ENCODE measurements at regions not wholly inside any gene's neighbourhood (a gene's known extent, or its start where the extent isn't known, plus 50 kb on each side); places are given as distances from the start of the nearest gene placed in this dataset.

GRCh38 chr2:217418544-217418943, 558.7 kb upstream of the TNP1 start:
- no peak for DNase-seq (ENCODE audit: low read depth in 3 of 3, low spot score in 1 of 3)

- DNase-seq (ENCODE audit: low read depth in 3 of 3, low spot score in 1 of 3) = no peak
Measured at GRCh38 chr2:217418090-217418489, 558.2 kb upstream of the TNP1 start.

DNA sequence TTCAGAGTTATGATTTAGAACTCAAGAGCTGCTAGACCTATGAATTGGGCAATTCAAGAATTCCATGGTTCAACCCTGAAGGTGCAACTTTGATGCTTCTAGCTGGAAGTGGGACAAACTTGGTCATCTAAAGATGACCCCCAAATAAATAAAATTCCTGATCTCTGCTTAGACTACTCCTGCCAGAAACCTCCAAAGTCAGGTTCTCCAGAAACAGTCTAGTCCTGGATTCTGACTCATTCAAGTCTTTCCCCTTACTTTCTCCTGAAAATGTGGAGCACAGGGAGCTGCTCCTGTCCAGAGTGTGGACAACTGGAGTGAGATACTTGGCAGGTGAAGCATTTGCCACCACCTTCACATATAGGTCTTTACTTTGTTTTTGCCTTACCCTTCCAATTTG, 557.7 kb upstream of the TNP1 start:
- DNase-seq (ENCODE audit: low read depth in 3 of 3, low spot score in 1 of 3) = no peak

DNA sequence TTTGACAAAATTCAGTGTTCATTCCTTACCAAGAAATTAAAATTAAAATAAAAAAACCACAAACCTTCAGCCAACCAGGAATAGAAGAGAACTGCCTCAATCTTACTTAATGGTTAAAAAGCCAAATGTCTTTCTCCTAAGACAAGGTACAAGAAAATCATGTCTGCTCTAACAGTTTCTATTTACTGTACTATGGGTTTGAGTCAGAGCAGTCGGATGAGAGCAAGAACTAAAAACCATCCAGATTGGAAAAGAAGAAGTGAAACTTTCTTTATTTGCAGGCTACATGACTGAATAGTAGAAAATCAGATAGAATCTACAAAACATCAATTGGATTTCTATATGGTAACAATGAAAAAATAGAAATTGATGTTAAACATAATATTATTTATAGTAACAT, 555.5 kb upstream of the TNP1 start:
- no peak for DNase-seq (ENCODE audit: low read depth in 3 of 3, low spot score in 1 of 3)

DNA sequence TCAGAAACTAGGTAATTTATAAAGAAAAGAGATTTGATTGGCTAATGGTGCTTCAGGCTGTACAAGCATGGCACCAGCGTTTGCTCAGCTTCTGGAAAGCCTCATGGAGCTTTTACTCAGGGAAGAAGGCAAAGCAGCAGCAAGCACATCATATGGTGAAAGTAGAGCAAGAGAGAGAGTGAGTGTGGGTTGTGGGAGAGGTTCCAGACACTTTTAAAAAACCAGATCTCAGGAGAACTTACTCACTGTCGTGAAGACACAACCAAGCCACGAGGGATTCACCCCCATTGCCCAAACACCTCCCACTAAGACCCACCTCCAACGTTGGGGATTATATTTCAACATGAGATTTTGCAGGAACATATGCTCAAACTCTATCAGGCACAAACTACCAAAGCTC, 554.6 kb upstream of the TNP1 start:
- DNase-seq (ENCODE audit: low read depth in 3 of 3, low spot score in 1 of 3) = no peak

- no peak for DNase-seq (ENCODE audit: low read depth in 3 of 3, low spot score in 1 of 3)
Measured at GRCh38 chr2:217413193-217413592, 553.3 kb upstream of the TNP1 start.

- no peak for DNase-seq (ENCODE audit: low read depth in 3 of 3, low spot score in 1 of 3)
Measured at GRCh38 chr2:217412721-217413120, 552.9 kb upstream of the TNP1 start.

- DNase-seq (ENCODE audit: low read depth in 3 of 3, low spot score in 1 of 3) = no peak
Measured at GRCh38 chr2:217412277-217412676, 552.4 kb upstream of the TNP1 start.

DNA sequence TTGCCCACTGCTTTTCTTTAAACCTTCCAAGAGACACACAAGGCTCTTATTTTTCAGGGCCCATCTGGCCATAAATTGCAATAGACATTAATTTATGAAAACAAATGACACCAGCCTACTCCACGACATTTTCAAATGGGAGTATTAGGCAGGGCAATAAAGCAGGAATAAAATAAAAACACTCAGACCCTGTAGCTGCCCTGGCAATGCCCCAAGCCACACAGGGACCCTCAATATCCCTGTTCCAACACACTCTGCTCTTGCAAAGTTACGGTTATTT, 550.8 kb upstream of the TNP1 start:
- DNase-seq (ENCODE audit: low read depth in 3 of 3, low spot score in 1 of 3) = no peak

DNA sequence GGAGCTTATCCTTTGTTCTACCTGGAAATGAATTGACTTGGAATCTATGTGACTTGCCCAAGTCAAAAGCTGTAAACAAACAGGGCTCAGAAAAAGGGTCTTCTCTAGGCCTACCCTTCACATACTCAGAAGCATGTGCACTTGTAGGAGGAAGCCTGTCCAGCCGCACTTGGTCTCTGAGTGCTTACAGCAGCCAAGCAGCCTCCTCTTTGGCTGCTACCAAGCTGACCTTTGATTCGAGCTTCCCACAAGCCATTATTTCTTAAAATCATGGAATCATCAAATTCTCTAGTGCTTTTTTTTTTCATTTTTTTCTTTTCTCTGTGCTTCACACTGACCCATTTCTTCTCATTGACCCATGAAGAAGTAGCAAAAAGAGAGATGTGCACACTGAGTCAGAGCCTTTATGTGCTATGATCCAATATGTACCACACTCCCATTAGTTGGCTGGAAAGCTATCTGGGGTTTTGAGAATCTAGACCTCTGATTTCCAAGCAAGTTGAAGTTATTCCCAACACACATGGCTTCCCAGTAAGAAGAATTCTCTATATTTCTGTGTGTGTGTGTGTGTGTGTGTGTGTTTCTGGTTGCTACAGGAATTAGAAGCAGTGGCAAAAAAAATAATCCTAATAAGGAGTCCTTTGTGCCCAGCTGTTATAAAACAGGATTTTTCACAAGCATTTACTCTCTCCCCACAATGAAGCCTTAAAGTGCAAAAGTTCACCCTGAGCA, 550.3 kb upstream of the TNP1 start:
- DNase-seq (ENCODE audit: low read depth in 3 of 3, low spot score in 1 of 3) = no peak

DNA sequence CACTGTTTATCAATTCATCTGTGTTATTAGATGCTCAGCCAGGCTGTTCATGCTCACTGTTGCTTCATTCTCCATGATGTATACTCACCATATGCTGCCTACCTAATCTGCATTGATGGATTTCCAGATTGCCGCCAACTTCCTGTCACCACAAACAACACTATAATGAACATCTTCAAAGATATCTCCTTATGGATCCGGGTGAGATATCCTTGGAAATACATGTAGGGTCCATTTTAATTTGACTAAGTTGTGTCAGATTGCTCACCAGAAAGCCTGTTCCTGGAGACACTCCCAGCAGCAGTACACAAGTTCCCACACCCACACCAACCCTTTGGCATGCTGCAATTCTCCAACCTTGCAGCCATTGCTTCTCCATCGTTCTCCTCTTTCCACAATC, 547.5 kb upstream of the TNP1 start:
- no peak for DNase-seq (ENCODE audit: low read depth in 3 of 3, low spot score in 1 of 3)

DNA sequence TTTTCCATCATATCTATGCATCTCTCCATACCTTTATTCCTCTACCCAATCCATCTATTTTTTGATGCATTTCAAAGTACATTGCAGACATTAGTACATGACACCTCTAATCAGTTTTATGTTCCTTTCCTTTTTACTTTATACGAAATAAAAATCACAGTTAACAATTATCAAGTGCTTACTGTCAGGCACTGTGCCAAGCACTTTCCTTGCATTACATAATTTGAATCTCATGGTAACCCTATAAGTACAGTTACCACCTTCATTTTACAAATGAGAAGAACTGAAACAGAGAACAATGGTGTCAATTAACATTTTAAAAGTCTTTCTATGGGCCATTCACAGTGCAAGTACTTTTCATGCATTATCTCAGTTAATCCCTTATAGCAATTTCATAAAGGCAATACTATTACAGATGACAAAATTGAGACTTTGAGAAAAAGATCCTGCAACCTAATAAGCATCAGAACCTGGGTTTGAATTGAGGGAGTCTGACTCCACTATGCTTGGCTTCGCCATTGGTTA, 544.4 kb upstream of the TNP1 start:
- DNase-seq (ENCODE audit: low read depth in 3 of 3, low spot score in 1 of 3) = no peak

- DNase-seq (ENCODE audit: low read depth in 3 of 3, low spot score in 1 of 3) = no peak
Measured at GRCh38 chr2:217402761-217403383, 543.0 kb upstream of the TNP1 start.

DNA sequence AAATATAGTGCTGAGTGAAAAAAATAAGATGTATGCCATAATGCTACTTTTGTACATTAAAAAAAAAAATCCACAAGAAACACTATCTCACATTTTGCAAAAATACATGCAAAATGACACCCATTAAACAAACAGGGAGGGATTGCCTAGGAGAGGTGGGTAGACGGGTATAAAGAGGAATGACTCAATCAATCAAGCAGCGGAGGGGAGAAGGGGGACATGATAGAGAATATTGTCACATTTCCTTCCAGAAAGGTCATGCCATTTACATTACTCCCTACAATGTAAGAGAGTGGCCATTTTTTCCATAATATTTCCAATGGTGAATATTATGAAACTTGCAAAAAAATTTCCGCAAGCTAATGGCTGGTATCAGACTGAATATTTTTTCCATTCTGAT, 542.3 kb upstream of the TNP1 start:
- no peak for DNase-seq (ENCODE audit: low read depth in 3 of 3, low spot score in 1 of 3)

DNA sequence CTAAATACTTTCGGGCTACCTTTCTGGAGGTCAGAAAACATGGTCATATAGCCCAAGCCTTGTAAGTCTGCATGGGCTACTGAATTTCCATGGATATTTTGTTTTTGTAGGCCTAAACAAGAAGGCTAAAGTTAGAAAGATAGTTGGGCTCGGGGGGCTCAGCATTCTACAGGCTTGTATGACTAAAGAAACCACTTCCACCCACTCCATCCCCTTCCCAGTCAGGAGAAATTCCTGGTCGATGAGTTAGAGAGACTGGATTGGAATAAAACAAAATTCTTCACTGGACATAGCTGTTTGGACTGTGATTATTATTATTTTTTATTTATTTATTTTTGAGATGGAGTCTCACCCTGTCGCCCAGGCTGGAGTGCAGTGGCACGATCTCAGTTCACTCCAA, 539.4 kb upstream of the TNP1 start:
- no peak for DNase-seq (ENCODE audit: low read depth in 3 of 3, low spot score in 1 of 3)

- DNase-seq (ENCODE audit: low read depth in 3 of 3, low spot score in 1 of 3) = no peak
Measured at GRCh38 chr2:217398860-217399259, 539.0 kb upstream of the TNP1 start.

DNA sequence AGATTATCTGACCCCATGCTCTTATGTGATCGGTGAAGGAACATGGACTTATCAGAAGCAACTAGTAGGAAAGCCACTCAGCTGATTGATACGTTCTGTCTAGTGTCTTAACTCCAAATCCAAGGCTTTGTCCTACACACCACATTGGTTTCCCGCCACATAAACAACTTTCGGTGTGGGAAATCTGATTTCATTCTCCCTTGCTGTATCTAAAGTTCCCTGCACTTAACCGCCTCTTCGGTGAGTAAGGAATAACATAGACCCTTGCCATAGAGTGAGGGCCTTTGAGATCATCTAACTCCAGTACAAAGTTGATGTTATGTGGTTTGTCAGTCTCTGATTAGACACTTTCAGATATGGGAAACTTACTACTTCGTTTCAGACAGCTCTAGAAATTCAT, 538.2 kb upstream of the TNP1 start:
- no peak for DNase-seq (ENCODE audit: low read depth in 3 of 3, low spot score in 1 of 3)

DNA sequence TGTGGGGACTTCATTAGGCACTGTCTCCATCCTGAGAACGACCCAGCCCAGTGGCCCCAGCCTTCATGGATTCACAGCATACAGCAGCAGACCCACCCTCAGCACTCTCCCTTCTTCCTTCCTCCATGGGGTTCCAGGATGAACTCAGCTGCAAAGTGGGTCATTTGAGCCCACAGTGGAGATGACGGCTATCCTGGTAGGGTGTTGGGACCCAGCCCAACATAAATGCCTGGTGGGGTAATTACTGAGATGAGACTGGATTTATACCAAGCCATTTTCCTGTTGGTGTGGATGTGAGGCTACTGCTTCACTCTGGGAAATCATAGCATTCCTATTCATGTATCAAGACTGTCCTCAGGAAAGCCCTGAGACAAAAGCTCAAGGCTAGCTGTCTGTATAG, 536.7 kb upstream of the TNP1 start:
- no peak for DNase-seq (ENCODE audit: low read depth in 3 of 3, low spot score in 1 of 3)

- DNase-seq (ENCODE audit: low read depth in 3 of 3, low spot score in 1 of 3) = no peak
Measured at GRCh38 chr2:217396165-217396564, 536.3 kb upstream of the TNP1 start.

- no peak for DNase-seq (ENCODE audit: low read depth in 3 of 3, low spot score in 1 of 3)
Measured at GRCh38 chr2:217394510-217395351, 534.9 kb upstream of the TNP1 start.

DNA sequence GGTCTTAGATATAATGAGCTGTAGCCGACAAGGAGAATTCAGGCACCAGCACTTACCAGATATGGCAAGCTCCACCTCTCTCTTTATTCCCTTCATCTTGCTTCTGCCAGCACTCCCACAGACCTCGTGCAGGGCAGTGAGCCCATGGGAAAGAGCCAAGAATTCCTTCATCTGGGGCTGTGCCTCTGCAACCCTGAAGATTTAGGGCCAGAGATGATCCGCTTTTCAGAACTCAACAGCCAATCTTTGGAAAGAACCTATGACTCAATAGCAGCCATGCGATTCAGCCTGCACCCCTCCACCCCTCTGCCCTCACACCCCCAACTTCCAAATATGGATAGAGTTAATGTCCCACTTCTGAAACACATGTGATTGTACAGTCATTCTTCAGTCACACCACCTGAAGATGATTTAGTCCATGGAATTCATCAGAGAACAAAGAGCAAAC, 533.7 kb upstream of the TNP1 start:
- DNase-seq (ENCODE audit: low read depth in 3 of 3, low spot score in 1 of 3) = no peak

DNA sequence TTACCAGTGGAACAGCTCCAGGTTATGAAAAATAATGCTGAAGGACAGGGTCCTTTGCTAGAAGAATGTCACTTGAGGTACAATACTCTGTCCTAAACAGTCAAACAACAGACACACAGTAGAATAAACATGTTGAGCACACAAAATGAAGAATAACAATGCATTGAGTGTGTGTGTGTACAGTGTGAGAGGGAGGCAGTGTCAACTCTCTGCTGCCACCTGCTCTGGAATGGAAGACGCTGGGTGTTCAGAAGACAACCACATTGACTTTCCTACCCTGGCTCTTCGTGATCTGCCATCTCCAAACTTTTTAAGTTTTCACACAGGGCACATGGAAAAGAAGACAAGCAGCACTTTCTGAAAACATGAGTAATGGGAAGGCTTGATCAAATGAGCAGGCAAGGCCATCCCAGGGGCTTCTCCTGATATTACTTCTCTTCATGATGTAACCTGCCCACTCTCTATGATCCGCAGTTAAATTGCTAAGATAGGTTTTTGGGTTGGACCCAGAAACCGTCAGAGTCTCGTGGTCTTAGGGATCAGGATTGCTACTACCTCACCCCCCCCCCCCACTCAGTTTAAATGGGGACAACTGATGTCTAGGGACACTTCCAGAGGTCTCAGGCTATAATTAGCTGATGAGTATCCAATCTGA, 533.2 kb upstream of the TNP1 start:
- DNase-seq (ENCODE audit: low read depth in 3 of 3, low spot score in 1 of 3) = no peak

Data from stimulated activated CD4-positive, alpha-beta T cell treated with anti-CD3 and anti-CD28 coated beads, TNF-alpha, amount 100 ng/mL, for 1 hour (primary cell).